HG03520 (cell line): ENCODE measurements at regions not wholly inside any gene's neighbourhood (a gene's known extent, or its start where the extent isn't known, plus 50 kb on each side); places are given as distances from the start of the nearest gene placed in this dataset.

ENCODE experiments used
- ATAC-seq: cut with Tn5 transposase; IDR thresholded peaks from one replicate; pipeline ENCODE4 v1.9.1; 2021; ENCODE audit warnings: mild to moderate bottlenecking, moderate library complexity; ENCODE audit not compliant: unreplicated experiment

- no peak for ATAC-seq
Measured at GRCh38 chr20:24773168-24773567, 175.9 kb upstream of the CST7 start.

GRCh38 chr20:24773751-24774201 is 175.3 kb upstream of the CST7 start:
- peak; percentile 47 for ATAC-seq

- ATAC-seq, result no peak
Measured at GRCh38 chr20:24775966-24776365, 173.1 kb upstream of the CST7 start.

GRCh38 chr20:24776755-24777271 is 172.3 kb upstream of the CST7 start:
- ATAC-seq, result no peak

GRCh38 chr20:24777746-24778145 is 171.3 kb upstream of the CST7 start:
- ATAC-seq, result no peak

GRCh38 chr20:24778585-24779031 is 170.5 kb upstream of the CST7 start:
- no peak for ATAC-seq

- ATAC-seq, result no peak
Measured at GRCh38 chr20:24779131-24779530, 169.9 kb upstream of the CST7 start.

- ATAC-seq, result no peak
Measured at GRCh38 chr20:24779946-24780345, 169.1 kb upstream of the CST7 start.

- ATAC-seq, result no peak
Measured at GRCh38 chr20:24780674-24781417, 168.2 kb upstream of the CST7 start.

GRCh38 chr20:24781418-24781980 is 167.6 kb upstream of the CST7 start:
- ATAC-seq, result no peak

GRCh38 chr20:24782301-24782700 is 166.8 kb upstream of the CST7 start:
- ATAC-seq, result no peak

- ATAC-seq, result no peak
Measured at GRCh38 chr20:24782801-24783630, 166.1 kb upstream of the CST7 start.

- ATAC-seq, result no peak
Measured at GRCh38 chr20:24783631-24784492, 165.2 kb upstream of the CST7 start.

- ATAC-seq, result no peak
Measured at GRCh38 chr20:24784607-24785006, 164.5 kb upstream of the CST7 start.

- ATAC-seq, result no peak
Measured at GRCh38 chr20:24785141-24786110, 163.6 kb upstream of the CST7 start.

GRCh38 chr20:24786111-24786495 is 163.0 kb upstream of the CST7 start:
- ATAC-seq, result no peak

GRCh38 chr20:24786646-24787045 is 162.4 kb upstream of the CST7 start:
- no peak for ATAC-seq

GRCh38 chr20:24787071-24787470 is 162.0 kb upstream of the CST7 start:
- ATAC-seq, result no peak

GRCh38 chr20:24787621-24788020 is 161.4 kb upstream of the CST7 start:
- ATAC-seq, result no peak
